AG09319 (cell line): ENCODE measurements at regions not wholly inside any gene's neighbourhood (a gene's known extent, or its start where the extent isn't known, plus 50 kb on each side); places are given as distances from the start of the nearest gene placed in this dataset.

Experiments used
- DNase-seq: peaks from one replicate; pipeline ENCODE4 v3.0.0-alpha.2; 2010; ENCODE audit warnings: low read depth; ENCODE audit errors: extremely low read depth
- CTCF ChIP-seq: IDR thresholded peaks from 2 replicates; pipeline ENCODE4 v1.5.1; 2011; ENCODE audit warnings: low read depth, mild to moderate bottlenecking, inconsistent platforms, low read length, moderate library complexity

DNA sequence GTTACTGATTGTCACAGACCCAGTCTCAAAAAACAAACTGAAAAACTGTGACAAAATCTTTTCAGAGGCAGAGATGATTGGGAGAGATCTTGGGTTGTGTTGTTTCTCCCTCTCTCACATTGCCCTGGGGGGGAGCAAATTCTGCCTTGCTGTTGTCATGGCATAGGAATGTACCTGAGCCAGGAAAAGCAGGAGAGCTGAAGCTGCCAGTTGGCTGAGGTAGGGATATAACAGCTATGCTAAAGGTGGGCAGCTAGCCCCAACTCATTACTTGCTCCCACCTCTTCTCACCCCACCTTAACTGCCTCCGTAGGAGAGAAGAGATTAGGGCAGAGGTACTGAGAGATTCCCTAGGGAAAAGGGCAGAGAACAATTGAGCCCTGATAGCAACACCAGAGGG lies 299.3 kb downstream of the OSR1 start:
- DNase-seq: no peak
- no peak for TF ChIP-seq CTCF

- no peak for DNase-seq
- TF ChIP-seq CTCF: no peak
These were observed 307.1 kb downstream of the OSR1 start for GRCh38 chr2:19051203-19051831.

GRCh38 chr2:19050354-19050753 lies 308.1 kb downstream of the OSR1 start:
- no peak for TF ChIP-seq CTCF

DNA sequence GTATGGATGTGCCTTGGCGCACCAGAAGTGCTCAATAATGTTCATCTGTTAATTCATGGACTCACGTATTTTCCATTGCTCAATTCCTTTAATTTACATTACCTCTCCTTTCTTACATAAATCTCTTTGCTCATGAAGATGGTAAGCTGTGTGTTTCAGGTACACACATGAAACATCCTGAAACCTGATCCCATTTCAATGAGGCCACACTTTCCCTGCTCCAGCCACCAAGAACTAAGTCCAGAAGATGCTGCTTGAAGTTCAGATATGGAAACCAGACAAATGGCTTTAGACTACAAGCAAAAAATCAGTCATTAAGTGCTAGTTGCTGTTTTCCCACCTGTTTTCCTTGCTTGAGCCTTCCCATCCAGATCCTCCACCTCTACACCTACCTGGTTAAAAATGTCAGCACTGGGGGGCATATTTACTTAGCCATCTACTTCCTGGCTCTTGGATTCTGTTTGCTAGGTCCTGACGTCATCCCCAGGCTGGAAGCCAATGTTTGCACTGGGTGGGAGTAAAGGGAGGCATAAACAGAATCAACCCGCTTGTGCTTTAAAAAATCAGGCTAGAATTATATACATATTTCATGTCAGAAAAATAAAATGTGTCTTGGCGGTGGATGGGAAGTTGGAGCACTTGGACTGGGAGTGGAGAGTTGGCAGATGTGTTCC lies 309.7 kb downstream of the OSR1 start:
- no peak for DNase-seq
- TF ChIP-seq CTCF: no peak

More at GRCh38 chr2:19050354-19050753, 308.1 kb downstream of the OSR1 start:
- DNase-seq: no peak

- TF ChIP-seq CTCF: no peak
- no peak for DNase-seq
These were observed 311.2 kb downstream of the OSR1 start for GRCh38 chr2:19046986-19047780.

GRCh38 chr2:19045151-19045550 lies 313.3 kb downstream of the OSR1 start:
- TF ChIP-seq CTCF: no peak
- no peak for DNase-seq

GRCh38 chr2:19043893-19044292 lies 314.5 kb downstream of the OSR1 start:
- DNase-seq: no peak
- TF ChIP-seq CTCF: no peak
